BJ (cell line): ENCODE measurements at regions not wholly inside any gene's neighbourhood (a gene's known extent, or its start where the extent isn't known, plus 50 kb on each side); places are given as distances from the start of the nearest gene placed in this dataset.
"Not testable (repeated sequence)": the region's sequence is repeated elsewhere in the genome, so short reads cannot be mapped to it uniquely, and the experiment has no call there.

Experiments used
- CTCF ChIA-PET: fragments of 350-600 bp; formaldehyde crosslinking; extraction: SDS; loops from one replicate; lab custom pipeline; 2021; ENCODE audit warnings: antibody characterized with exemption, inconsistent platforms; lab: Yijun Ruan, JAX
- POLR2A ChIA-PET: fragments of 300-600 bp; sonication (Branson Sonifier 250); formaldehyde crosslinking; extraction: SDS; loops from one replicate; lab custom pipeline; 2021; ENCODE audit warnings: antibody characterized with exemption; lab: Charles Lee
- DNase-seq: peaks from one replicate; pipeline ENCODE4 v3.0.0-alpha.2; 2011; ENCODE audit warnings: low read depth
- H3K27me3 ChIP-seq: 2 replicates; pipeline ENCODE4 v1.6.0; 2011; ENCODE audit warnings: low read length; ENCODE audit not compliant: control insufficient read depth, insufficient read depth
- H3K36me3 ChIP-seq: 2 replicates; pipeline ENCODE4 v1.5.1; 2011; ENCODE audit warnings: low read length; ENCODE audit not compliant: control insufficient read depth, insufficient read depth
- H3K4me3 ChIP-seq: 2 replicates; pipeline ENCODE4 v1.5.1; 2011; ENCODE audit warnings: low read depth, mild to moderate bottlenecking, control low read depth, low read length
- CTCF ChIP-seq: IDR thresholded peaks from 2 replicates; pipeline ENCODE4 v1.5.1; 2011; ENCODE audit warnings: low read depth, mild to moderate bottlenecking, control low read depth, inconsistent platforms, low read length, moderate library complexity; ENCODE audit not compliant: insufficient read depth

GRCh38 chr6:78771586-78771985, 95.8 kb upstream of the IRAK1BP1 start:
- DNase-seq, result no peak
- ChIA-PET CTCF (no interaction called here), POLR2A (no interaction called here)
- no peak for TF ChIP-seq CTCF
- H3K27me3 ChIP-seq, result no peaks in the 10 kb centered on the region
- H3K4me3 ChIP-seq, result no peak overlapping the region
- no peaks in the 10 kb centered on the region for H3K36me3 ChIP-seq

GRCh38 chr6:78781001-78781400, 86.3 kb upstream of the IRAK1BP1 start:
- POLR2A ChIA-PET, result no interaction called here
- Histone ChIP-seq H3K36me3 (no peaks in the 10 kb centered on the region), H3K4me3 (no peak overlapping the region), H3K27me3 (no peaks in the 10 kb centered on the region)
- CTCF ChIA-PET, result no interaction called here
- DNase-seq, result no peak
- no peak for TF ChIP-seq CTCF

- H3K4me3 ChIP-seq, H3K36me3 ChIP-seq, CTCF ChIA-PET, POLR2A ChIA-PET, H3K27me3 ChIP-seq, DNase-seq: not testable (repeated sequence)
Measured at GRCh38 chr6:78783366-78783765, 84.0 kb upstream of the IRAK1BP1 start.

- no peak for TF ChIP-seq CTCF
- POLR2A ChIA-PET, result no interaction called here
- H3K27me3 ChIP-seq, result no peaks in the 10 kb centered on the region
- CTCF ChIA-PET, result no interaction called here
- H3K36me3 ChIP-seq, result no peaks in the 10 kb centered on the region
- H3K4me3 ChIP-seq, result no peak overlapping the region
- no peak for DNase-seq
Measured at GRCh38 chr6:78797270-78797669, 70.1 kb upstream of the IRAK1BP1 start.

GRCh38 chr6:78799682-78800081, 67.7 kb upstream of the IRAK1BP1 start:
- Histone ChIP-seq H3K4me3 (no peak overlapping the region), H3K36me3 (no peaks in the 10 kb centered on the region), H3K27me3 (no peaks in the 10 kb centered on the region)
- no peak for DNase-seq
- POLR2A ChIA-PET, result no interaction called here
- TF ChIP-seq CTCF, result no peak
- CTCF ChIA-PET, result no interaction called here

GRCh38 chr6:78806792-78807191, 60.6 kb upstream of the IRAK1BP1 start:
- CTCF ChIA-PET, H3K36me3 ChIP-seq, DNase-seq, POLR2A ChIA-PET, H3K27me3 ChIP-seq, H3K4me3 ChIP-seq: not testable (repeated sequence)

GRCh38 chr6:78807655-78808355, 59.5 kb upstream of the IRAK1BP1 start:
- H3K4me3 ChIP-seq, POLR2A ChIA-PET, DNase-seq, CTCF ChIA-PET, H3K36me3 ChIP-seq, H3K27me3 ChIP-seq: not testable (repeated sequence)
